T-helper 22 cell (primary cell): ENCODE measurements at regions not wholly inside any gene's neighbourhood (a gene's known extent, or its start where the extent isn't known, plus 50 kb on each side); places are given as distances from the start of the nearest gene placed in this dataset.

Source experiments
- DNase-seq: peaks from one replicate; pipeline ENCODE4 v3.0.0-alpha.2; 2020; ENCODE audit warnings: low read depth

DNA sequence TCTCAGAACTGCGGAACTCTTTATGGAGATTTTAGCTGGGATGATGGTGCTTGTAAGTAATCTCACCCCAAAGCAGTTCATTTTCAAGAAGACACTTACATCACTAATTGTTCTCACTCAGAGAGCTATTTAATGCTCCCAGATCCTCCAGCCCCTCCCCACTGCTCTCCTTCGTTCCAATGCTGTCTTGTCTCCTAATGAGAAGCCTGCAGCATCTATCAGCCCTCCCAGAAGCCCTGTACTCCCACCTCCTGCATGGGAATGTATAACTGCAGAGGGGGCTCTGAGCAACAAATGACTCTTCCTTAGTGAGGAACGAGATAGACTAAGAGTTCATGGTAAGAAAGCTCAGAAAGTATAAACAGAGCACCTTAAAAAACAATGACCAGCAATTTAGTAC lies 377.4 kb upstream of the RUNX1 start:
- DNase-seq = no peak

- DNase-seq = no peak
Measured at GRCh38 chr21:35424122-35424521, 375.0 kb upstream of the RUNX1 start.

DNA sequence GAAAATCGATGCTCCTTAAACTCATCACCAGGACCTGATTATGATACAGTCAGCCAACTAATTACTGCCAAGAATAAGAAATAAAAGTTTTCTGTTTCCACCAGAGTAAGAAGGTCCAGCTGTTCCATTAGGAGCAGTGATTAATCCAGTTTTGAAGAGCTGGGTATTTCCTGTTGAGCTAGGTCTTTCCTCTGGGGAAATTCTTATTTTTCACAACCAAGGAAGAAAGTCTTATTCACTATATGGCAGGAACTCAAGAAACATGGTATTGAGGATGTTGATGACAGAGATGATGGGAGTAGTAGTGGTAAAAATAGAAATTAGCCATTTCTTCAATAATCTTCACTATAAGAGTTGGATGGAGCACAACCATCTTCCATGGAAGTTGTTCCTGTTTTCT lies 374.6 kb upstream of the RUNX1 start:
- no peak for DNase-seq

DNA sequence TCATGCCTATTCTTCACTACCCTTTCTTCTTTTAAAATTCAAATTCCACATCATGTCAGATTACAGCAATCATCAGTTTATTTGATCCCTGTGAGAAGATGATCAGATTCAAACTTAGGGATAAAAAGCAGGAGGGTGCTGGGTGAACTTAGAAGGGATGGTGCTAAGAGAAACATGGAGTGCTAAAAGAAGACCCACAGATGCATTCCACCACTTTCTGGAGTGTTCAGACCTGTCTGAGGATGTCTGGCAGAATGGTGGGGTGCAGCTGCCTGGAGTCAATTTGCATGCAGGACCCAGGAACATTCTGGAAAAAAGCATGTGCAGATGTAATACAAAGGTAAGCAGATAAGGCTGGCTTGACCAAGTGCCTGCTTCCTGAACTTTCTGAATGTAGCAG lies 372.9 kb upstream of the RUNX1 start:
- DNase-seq = no peak

DNA sequence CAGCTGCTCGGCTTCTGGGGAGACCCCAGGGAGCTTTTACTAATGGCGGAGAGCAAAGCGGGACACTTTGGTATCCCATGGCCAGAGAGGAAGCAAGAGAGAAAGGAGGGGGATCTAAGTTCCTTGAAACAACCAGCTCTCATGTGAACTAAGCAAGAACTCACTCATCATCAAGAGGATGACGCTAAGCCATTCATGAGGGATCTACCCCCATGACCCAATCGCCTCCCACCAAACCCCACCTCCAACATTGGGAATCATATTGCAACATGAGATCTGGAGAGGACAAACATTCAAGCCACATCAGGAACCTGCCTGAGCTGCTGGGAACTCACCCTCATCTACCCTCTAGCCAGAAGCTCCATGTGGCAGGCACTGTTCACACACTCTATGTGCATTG lies 372.1 kb upstream of the RUNX1 start:
- no peak for DNase-seq

DNA sequence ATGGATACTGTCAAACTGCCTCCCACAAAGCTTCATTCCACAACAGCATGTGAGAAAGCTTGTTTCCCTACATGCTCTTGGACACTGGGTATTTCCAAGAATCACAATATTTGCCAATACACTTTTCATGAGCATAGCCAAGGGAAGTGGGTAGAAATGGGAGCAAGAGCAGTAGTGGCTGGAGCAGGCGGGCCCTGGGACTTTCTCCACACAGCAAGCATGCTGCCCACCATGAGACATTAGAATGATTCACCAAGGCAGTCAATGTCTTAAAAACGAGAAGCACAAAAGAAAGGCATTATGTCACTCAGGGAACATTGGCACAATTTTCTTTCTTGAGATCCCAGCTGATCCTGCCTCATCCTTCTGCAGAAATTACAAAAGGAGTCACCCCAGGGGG lies 371.6 kb upstream of the RUNX1 start:
- no peak for DNase-seq

GRCh38 chr21:35417762-35418161 lies 368.7 kb upstream of the RUNX1 start:
- DNase-seq = no peak

GRCh38 chr21:35416866-35417489 lies 367.9 kb upstream of the RUNX1 start:
- no peak for DNase-seq

DNA sequence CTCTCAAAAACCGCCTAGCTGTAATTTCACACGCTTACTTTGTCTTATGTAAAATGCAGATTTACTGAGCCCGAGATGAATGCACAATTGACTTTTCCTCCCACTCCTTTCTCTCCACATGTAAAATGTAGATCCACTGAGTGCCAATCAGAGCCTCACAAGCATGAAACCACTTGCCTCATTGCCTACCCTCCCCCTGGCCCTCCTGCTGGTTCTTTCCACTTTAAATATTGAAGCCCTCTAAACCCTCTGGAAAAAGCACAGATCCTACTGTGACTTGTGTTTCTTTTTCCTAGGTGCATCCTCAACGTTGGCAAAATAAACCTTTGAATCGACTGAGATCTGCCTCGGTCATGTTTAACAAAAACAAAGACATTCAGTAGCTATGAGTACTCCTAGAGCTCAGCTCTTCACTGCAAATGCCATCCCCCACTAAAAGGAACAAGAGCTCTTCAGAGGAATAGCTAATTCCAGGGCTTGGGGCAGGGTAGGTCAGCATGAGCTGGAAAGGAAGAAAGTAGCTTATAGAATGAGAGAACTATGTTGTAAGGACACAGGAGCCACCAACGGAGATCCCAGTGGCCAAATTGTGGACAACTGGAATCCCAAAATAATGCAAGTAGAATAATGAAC lies 365.5 kb upstream of the RUNX1 start:
- DNase-seq = no peak

DNA sequence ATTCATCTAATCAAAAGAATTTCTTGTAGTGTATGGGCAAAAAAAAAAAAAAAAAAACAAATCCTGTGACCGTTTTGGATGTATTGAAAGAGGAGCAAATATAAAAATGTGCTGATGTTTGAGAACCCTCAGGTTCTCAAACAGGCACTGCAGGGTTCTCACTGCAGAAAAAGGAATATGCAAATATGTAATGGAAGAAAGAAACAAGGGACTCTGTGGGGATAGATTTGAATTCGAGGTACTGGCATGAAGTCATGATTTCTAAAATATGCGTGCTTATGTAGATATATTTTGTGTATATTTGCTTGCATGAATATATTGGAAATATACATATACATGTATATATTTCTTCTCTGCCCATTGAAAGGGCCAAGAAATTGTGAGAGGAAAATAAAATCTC lies 365.0 kb upstream of the RUNX1 start:
- no peak for DNase-seq

GRCh38 chr21:35412231-35412630 lies 363.1 kb upstream of the RUNX1 start:
- no peak for DNase-seq

DNA sequence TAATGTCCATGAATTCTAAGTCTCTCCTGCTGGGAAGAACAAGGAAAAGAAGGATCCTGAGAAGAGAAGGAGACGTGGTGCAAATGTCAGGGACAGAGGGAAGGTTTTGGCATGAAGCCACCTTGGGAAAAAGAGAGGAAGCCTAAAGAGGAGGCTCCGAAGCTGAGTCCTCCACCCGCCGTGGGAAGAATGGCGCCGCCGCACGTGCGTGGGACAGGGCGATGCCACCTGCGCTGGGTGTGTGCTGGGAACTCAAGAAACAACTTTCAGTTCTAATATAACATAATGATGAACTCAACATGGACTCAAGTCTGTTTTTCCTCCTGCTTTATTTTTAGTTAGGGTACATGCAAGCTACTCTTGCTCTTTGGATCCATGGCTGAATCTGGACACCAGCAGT lies 362.3 kb upstream of the RUNX1 start:
- no peak for DNase-seq

DNA sequence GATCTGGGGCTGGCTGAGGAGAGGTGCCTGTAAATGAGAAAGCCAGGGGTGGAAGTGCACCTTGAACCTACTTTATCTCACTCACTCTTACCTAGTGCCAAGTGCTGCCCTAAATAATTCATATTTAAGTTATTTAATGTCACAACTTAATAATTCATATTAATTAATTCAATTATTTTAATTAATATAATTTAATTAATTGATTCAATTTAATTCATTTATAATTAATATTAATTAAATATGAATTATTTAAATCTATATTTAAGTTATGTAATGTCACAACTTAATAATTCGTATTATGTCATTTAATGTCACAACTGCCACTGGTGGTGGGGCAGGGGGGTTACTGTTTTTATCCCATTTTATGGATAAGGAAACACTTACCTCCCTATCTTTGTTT lies 361.6 kb upstream of the RUNX1 start:
- DNase-seq = no peak

GRCh38 chr21:35410123-35410522 lies 361.0 kb upstream of the RUNX1 start:
- no peak for DNase-seq

- DNase-seq = no peak
Measured at GRCh38 chr21:35408401-35408800, 359.3 kb upstream of the RUNX1 start.

GRCh38 chr21:35406635-35407034 lies 357.5 kb upstream of the RUNX1 start:
- no peak for DNase-seq

DNA sequence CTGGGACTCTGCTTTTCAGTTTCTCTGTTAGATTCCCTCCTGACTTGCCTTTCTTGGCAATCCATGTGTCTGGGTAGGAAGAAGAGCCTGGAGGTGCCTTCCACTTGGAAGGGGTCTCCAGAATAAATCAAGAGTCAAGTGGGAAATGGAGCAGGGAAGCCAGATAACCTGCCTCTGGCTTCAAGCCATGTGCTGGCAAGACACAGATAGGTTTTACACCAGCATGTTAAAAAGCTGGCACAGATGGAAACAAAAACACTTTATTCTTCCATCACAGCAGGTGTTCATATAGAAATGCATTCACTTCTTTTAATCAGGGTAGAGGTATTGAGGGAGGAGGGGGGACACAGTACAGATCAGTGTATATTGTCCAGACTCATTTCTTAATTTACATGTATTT lies 356.9 kb upstream of the RUNX1 start:
- no peak for DNase-seq

DNA sequence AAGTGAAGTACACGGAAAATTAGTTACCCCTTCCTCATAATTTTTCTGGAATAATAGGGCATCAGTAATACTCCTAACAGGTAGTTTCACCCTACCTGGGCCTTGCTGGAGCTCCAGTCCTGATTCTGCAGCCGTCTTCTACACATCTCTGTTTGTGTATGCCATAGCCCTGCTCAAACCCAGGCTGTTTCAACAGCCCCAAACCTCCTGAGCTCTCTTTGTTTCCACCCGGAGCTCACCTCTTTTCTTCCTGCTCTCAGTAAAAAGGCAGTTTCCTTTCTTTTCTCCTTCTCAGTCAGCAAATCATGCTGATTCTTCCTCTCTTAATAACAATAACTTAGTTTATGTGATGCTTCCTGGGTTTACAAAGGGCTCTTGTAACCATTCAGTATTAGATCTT lies 355.1 kb upstream of the RUNX1 start:
- no peak for DNase-seq

DNA sequence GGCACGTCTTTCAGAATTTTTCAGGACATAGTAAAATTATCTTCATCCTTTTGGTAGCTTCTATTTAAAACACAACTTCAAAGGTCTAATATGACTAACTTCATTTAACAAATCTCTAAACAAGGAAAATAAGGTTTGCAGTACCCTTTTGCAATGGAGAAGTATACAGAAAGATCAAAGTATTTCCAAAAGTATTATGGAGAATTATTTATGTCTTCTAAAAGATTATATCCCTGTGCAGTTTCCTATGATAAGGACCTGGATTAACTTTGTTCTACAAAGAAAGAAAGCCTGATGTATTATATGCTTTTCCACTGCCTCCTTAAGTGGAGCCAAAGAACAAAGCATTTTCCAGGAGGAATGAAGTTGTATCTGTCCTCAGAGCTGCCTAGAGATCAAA lies 353.0 kb upstream of the RUNX1 start:
- no peak for DNase-seq

DNA sequence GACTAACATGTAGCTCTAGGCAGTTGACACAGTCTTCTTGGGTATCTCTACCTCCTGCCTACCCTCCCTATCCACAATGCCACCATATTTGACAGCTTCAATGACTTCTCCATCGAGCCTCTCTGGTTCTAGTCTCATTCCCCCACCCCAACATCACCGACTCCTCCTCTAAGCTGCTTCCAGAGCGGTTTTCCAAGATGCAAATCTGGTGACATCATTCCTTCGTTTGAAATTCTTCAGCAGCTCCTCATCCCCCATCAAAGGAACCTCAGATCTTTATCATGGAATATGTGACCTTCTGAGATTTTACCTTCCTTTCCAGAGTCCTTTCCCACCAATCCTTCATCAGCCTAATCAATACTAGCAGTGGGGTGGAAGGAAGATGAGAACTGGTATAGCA lies 352.4 kb upstream of the RUNX1 start:
- DNase-seq = no peak

DNA sequence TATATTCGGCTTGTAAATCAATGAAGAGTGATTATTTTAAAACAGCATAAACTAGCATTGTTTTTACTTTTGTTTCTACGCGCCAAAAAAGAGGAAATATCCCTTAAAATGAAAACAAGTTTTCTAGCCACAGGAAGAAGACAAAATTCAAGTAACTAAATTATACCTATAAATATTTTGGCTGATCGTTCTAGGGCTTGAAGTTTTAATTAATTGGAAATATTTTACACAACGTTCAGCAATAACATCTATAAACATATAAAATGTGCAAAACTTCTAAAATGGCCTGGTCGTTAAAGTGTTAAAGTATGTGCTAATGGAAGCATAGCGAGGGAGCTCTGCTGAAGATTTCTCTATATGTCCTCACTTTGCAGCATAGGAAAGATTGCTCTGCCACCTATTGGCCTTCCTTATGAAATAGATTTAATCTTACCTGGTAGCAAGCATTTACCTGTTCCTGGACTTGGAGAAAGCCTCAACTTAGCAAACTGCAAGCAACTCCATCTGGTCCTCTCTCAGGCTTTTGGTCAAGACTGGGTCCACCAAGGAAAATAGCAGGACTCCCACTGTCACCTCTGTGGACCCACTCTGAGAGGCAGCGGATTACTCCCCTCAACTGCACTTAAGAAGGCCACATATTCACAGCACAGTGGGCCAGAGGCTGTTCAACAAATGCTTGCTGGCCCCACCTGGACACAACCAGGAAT lies 351.3 kb upstream of the RUNX1 start:
- no peak for DNase-seq

DNA sequence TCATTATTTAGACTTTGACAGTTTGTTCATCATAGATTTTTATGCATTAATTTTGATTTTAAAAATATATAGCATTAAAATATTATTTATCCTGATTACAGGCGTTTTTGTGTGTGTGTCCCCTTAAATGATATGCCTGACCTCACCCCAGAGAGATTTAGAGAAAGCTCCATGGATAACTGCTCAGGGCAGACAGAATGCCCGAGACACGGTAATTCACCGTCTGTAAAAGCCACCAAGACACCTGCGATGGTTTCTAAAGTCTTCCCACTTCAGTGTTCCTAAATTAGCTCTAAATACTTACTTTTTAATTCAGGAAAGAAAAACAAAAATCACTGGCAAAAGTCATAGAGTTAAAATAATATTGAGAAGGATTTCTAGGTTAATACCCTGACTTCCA lies 350.6 kb upstream of the RUNX1 start:
- no peak for DNase-seq

DNA sequence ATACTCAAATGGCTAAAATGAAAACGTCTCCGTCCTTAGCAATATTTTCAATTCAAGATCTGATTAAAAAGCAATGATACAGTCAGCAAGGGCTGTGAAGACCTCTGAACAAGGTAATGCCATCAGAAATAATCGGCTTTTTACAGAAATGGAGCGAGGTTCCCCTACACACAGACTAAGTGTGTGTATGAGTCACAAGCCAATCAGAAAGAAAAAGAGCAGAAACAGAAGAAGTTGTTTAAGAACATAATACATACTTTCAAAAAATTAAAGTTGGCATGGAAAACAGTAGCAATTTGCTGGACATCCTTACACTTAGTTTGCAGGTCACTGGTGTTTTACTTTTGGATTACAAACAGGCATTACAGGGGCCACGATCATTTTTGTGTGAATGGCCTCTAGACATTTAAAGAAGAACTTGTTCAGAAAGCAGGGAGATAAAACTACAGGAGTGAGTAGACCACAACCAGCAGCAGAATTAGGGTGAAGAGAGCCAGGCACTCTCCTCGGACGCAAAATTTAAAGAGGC lies 350.0 kb upstream of the RUNX1 start:
- DNase-seq = no peak
